ENCODE measurements at regions not wholly inside any gene's neighbourhood (a gene's known extent, or its start where the extent isn't known, plus 50 kb on each side); places are given as distances from the start of the nearest gene placed in this dataset.
A peak's percentile ranks its signal among the peaks of the same experiment; 100 is the strongest.
"Not testable (repeated sequence)": the region's sequence is repeated elsewhere in the genome, so short reads cannot be mapped to it uniquely, and the experiment has no call there.

GRCh38 chr12:25615119-25615518 is 62.0 kb upstream of the LMNTD1 start:
- peak; percentile 63 for ATAC-seq
- intact Hi-C loops (cut with DNase I), result no loop called here
- DNase-seq, result no peak
- Histone ChIP-seq H3K4me3 (no peak overlapping the region), H3K4me1 (no peaks in the 10 kb centered on the region), H3K36me3 (no peaks in the 10 kb centered on the region), H3K9me3 (no peaks in the 10 kb centered on the region), H3K27me3 (no peaks in the 10 kb centered on the region), H3K27ac (no peak overlapping the region)
- no peak for TF ChIP-seq CTCF (IDR thresholded peaks at IDR 0.05)

- no peak for DNase-seq
- Histone ChIP-seq H3K27me3 (no peaks in the 10 kb centered on the region), H3K4me3 (no peak overlapping the region), H3K36me3 (no peaks in the 10 kb centered on the region), H3K27ac (no peak overlapping the region), H3K9me3 (no peaks in the 10 kb centered on the region), H3K4me1 (no peaks in the 10 kb centered on the region)
- intact Hi-C loops (cut with DNase I), result no loop called here
- TF ChIP-seq CTCF (IDR thresholded peaks at IDR 0.05), result no peak
- no peak for ATAC-seq
Observed at GRCh38 chr12:25616286-25616685, 63.2 kb upstream of the LMNTD1 start.

- no peaks in the 10 kb centered on the region for H3K27me3 ChIP-seq
- ATAC-seq (no peak), DNase-seq (no peak)
- no peaks in the 10 kb centered on the region for H3K9me3 ChIP-seq
- H3K4me3 ChIP-seq, result no peak overlapping the region
- intact Hi-C loops (cut with DNase I), result no loop called here
- no peaks in the 10 kb centered on the region for H3K4me1 ChIP-seq
- TF ChIP-seq CTCF (IDR thresholded peaks at IDR 0.05), result no peak
- H3K36me3 ChIP-seq, result no peaks in the 10 kb centered on the region
- H3K27ac ChIP-seq, result no peak overlapping the region
Observed at GRCh38 chr12:25617991-25618390, 64.9 kb upstream of the LMNTD1 start.

GRCh38 chr12:25623816-25624215 is 70.7 kb upstream of the LMNTD1 start:
- H3K9me3 ChIP-seq, result no peaks in the 10 kb centered on the region
- ATAC-seq (no peak), DNase-seq (no peak)
- H3K27ac ChIP-seq, result no peak overlapping the region
- H3K27me3 ChIP-seq, result no peaks in the 10 kb centered on the region
- no peak overlapping the region for H3K4me3 ChIP-seq
- H3K4me1 ChIP-seq, result no peaks in the 10 kb centered on the region
- intact Hi-C loops (cut with DNase I), result no loop called here
- no peaks in the 10 kb centered on the region for H3K36me3 ChIP-seq
- TF ChIP-seq CTCF (IDR thresholded peaks at IDR 0.05), result no peak

GRCh38 chr12:25625146-25625545 is 72.1 kb upstream of the LMNTD1 start:
- no peak for DNase-seq
- no peak for ATAC-seq
- Histone ChIP-seq H3K9me3 (no peaks in the 10 kb centered on the region), H3K27me3 (no peaks in the 10 kb centered on the region), H3K4me3 (no peak overlapping the region), H3K27ac (no peak overlapping the region), H3K4me1 (no peaks in the 10 kb centered on the region), H3K36me3 (no peaks in the 10 kb centered on the region)
- TF ChIP-seq CTCF (IDR thresholded peaks at IDR 0.05), result no peak
- intact Hi-C loops (cut with DNase I), result no loop called here

- no peak for DNase-seq
- ATAC-seq, result no peak
- Histone ChIP-seq H3K27me3 (no peaks in the 10 kb centered on the region), H3K9me3 (no peaks in the 10 kb centered on the region), H3K4me1 (no peaks in the 10 kb centered on the region), H3K4me3 (no peak overlapping the region), H3K36me3 (no peaks in the 10 kb centered on the region), H3K27ac (no peak overlapping the region)
- intact Hi-C loops (cut with DNase I), result no loop called here
- TF ChIP-seq CTCF (IDR thresholded peaks at IDR 0.05), result no peak
Observed at GRCh38 chr12:25629341-25629740, 76.3 kb upstream of the LMNTD1 start.

GRCh38 chr12:25630735-25631515 is 77.8 kb upstream of the LMNTD1 start:
- DNase-seq; H3K27ac ChIP-seq; H3K4me1 ChIP-seq; H3K4me3 ChIP-seq; intact Hi-C loops (cut with DNase I); H3K9me3 ChIP-seq; ATAC-seq; H3K36me3 ChIP-seq; H3K27me3 ChIP-seq: not testable (repeated sequence)

- H3K4me3 ChIP-seq; DNase-seq; H3K4me1 ChIP-seq; H3K27ac ChIP-seq; intact Hi-C loops (cut with DNase I); ATAC-seq; H3K27me3 ChIP-seq; H3K9me3 ChIP-seq; H3K36me3 ChIP-seq: not testable (repeated sequence)
Observed at GRCh38 chr12:25633149-25633548, 80.1 kb upstream of the LMNTD1 start.
